ENCODE measurements at regions not wholly inside any gene's neighbourhood (a gene's known extent, or its start where the extent isn't known, plus 50 kb on each side); places are given as distances from the start of the nearest gene placed in this dataset.

GRCh38 chr1:166289309-166290050 lies 122.7 kb upstream of the FAM78B start:
- no peak for TF ChIP-seq SIX4 (CRISPR knock-in tag; IDR thresholded peaks at IDR 0.05)
- no peak for TF ChIP-seq MAFK (conservative IDR thresholded peaks at IDR 0.05 in 1 of 2, IDR thresholded peaks at IDR 0.05 in 1 of 2; ENCODE audit: low read length in 2 of 2)
- no peak for TF ChIP-seq ZEB1 (IDR thresholded peaks at IDR 0.05; ENCODE audit: insufficient replicate concordance, low read depth)
- no peak for TF ChIP-seq ERF (CRISPR knock-in tag; IDR thresholded peaks at IDR 0.05)
- TF ChIP-seq ATF1 (CRISPR knock-in tag; IDR thresholded peaks at IDR 0.05): no peak
- no peak for TF ChIP-seq CTCF (CRISPR knock-in tag; IDR thresholded peaks at IDR 0.05)
- no peak for TF ChIP-seq ATF2 (CRISPR knock-in tag; IDR thresholded peaks at IDR 0.05)
- TF ChIP-seq POLR2A (IDR thresholded peaks at IDR 0.05; ENCODE audit: insufficient read depth in 1 of 2, low read depth in 2 of 2, low read length in 2 of 2): no peak
- TF ChIP-seq RAD51 (IDR thresholded peaks at IDR 0.05; ENCODE audit: borderline replicate concordance): no peak
- TF ChIP-seq JDP2 (CRISPR knock-in tag; IDR thresholded peaks at IDR 0.05; ENCODE audit: borderline replicate concordance): no peak
- TF ChIP-seq ISL2 (CRISPR knock-in tag; IDR thresholded peaks at IDR 0.05): no peak
- no peak for TF ChIP-seq NFYC (CRISPR knock-in tag; IDR thresholded peaks at IDR 0.05)
- no peak for TF ChIP-seq KAT8 (CRISPR knock-in tag; IDR thresholded peaks at IDR 0.05)

All from HepG2 (cell line).